HEK293 (cell line): ENCODE measurements at regions not wholly inside any gene's neighbourhood (a gene's known extent, or its start where the extent isn't known, plus 50 kb on each side); places are given as distances from the start of the nearest gene placed in this dataset.
"Not testable (repeated sequence)": the region's sequence is repeated elsewhere in the genome, so short reads cannot be mapped to it uniquely, and the experiment has no call there.

Source experiments
- CTCF ChIA-PET: fragments of 350-600 bp; formaldehyde crosslinking; extraction: SDS; loops from one replicate; lab custom pipeline; 2021; ENCODE audit warnings: antibody characterized with exemption; lab: Yijun Ruan, JAX
- POLR2A ChIA-PET: fragments of 300-600 bp; formaldehyde crosslinking; extraction: SDS; loops from one replicate; lab custom pipeline; 2020; ENCODE audit warnings: antibody characterized with exemption, inconsistent platforms; lab: Yijun Ruan, JAX
- H3K27ac ChIP-seq: fragments of 200-500 bp; sonication (Bioruptor generic); 2 replicates; pipeline ENCODE4 v1.5.1; 2014; ENCODE audit warnings: low read depth, low read length, control low read depth, inconsistent platforms; ENCODE audit errors: extremely low read depth
- H3K36me3 ChIP-seq, 2 experiments: fragments of 200-500 bp in 1 of 2; sonication (Bioruptor generic) in 1 of 2; 1 replicate in 1 of 2; 2 replicates in 1 of 2; pipeline ENCODE4 v1.5.1; 2014 to 2017; ENCODE audit warnings: inconsistent platforms in 2 of 2, low read length in 2 of 2; ENCODE audit not compliant: control insufficient read depth in 2 of 2, insufficient read depth in 1 of 2
- H3K4me1 ChIP-seq: fragments of 200-500 bp; sonication (Bioruptor generic); 2 replicates; pipeline ENCODE4 v1.5.1; 2014; ENCODE audit warnings: mild to moderate bottlenecking, low read length, inconsistent platforms; ENCODE audit not compliant: control insufficient read depth, insufficient read depth
- H3K4me3 ChIP-seq: 2 replicates; pipeline ENCODE4 v1.5.1; 2011; ENCODE audit warnings: low read depth, mild to moderate bottlenecking, control low read depth, low read length, moderate library complexity
- H3K9me3 ChIP-seq: fragments of 200-500 bp; sonication (Bioruptor generic); 2 replicates; pipeline ENCODE4 v1.5.1; 2014; ENCODE audit warnings: low read depth, low read length, inconsistent platforms; ENCODE audit not compliant: control insufficient read depth, insufficient read depth
- BCL11B ChIP-seq: fragments of 450-650 bp; formaldehyde crosslinking; IDR thresholded peaks from 2 replicates; pipeline ENCODE4 v1.5.1; 2016; ENCODE audit warnings: low read depth, missing biosample characterization, missing genetic modification characterization
- HOXA7 ChIP-seq: sonication (generic); formaldehyde crosslinking; IDR thresholded peaks from 2 replicates; pipeline ENCODE4 v1.8.1; 2022; ENCODE audit warnings: missing genetic modification reagents, borderline replicate concordance
- PRDM6 ChIP-seq: fragments of 450-650 bp; formaldehyde crosslinking; IDR thresholded peaks from 2 replicates; pipeline ENCODE4 v1.5.1; 2017; ENCODE audit warnings: missing biosample characterization, missing genetic modification characterization
- YY1 ChIP-seq: fragments of 450-650 bp; formaldehyde crosslinking; IDR thresholded peaks from 2 replicates; pipeline ENCODE4 v1.5.1; 2018; ENCODE audit warnings: missing biosample characterization, missing genetic modification characterization
- ZBTB44 ChIP-seq: fragments of 450-650 bp; IDR thresholded peaks from 2 replicates; pipeline ENCODE4 v1.5.1; 2018; ENCODE audit warnings: missing biosample characterization, mild to moderate bottlenecking, missing genetic modification characterization
- ZBTB48 ChIP-seq: fragments of 450-650 bp; formaldehyde crosslinking; IDR thresholded peaks from 2 replicates; pipeline ENCODE4 v1.5.1; 2016; ENCODE audit warnings: missing biosample characterization, missing genetic modification characterization
- ZEB2 ChIP-seq: fragments of 450-650 bp; formaldehyde crosslinking; IDR thresholded peaks from 2 replicates; pipeline ENCODE4 v1.5.1; 2016; ENCODE audit warnings: missing biosample characterization, missing genetic modification characterization
- ZIC2 ChIP-seq: fragments of 450-650 bp; formaldehyde crosslinking; IDR thresholded peaks from 2 replicates; pipeline ENCODE4 v1.5.1; 2016; ENCODE audit warnings: missing biosample characterization, missing genetic modification characterization
- ZNF140 ChIP-seq: fragments of 450-650 bp; formaldehyde crosslinking; IDR thresholded peaks from 2 replicates; pipeline ENCODE4 v1.5.1; 2016; ENCODE audit warnings: missing biosample characterization, missing genetic modification characterization
- ZNF221 ChIP-seq: fragments of 450-650 bp; formaldehyde crosslinking; IDR thresholded peaks from 2 replicates; pipeline ENCODE4 v1.5.1; 2017; ENCODE audit warnings: missing biosample characterization, missing genetic modification characterization, borderline replicate concordance
- ZNF248 ChIP-seq: fragments of 450-650 bp; formaldehyde crosslinking; IDR thresholded peaks from 2 replicates; pipeline ENCODE4 v1.5.1; 2017; ENCODE audit warnings: missing biosample characterization, missing genetic modification characterization
- ZNF544 ChIP-seq: fragments of 450-650 bp; formaldehyde crosslinking; IDR thresholded peaks from 2 replicates; pipeline ENCODE4 v1.5.0; 2017; ENCODE audit warnings: missing biosample characterization, missing genetic modification characterization
- ZSCAN16 ChIP-seq: fragments of 450-650 bp; formaldehyde crosslinking; IDR thresholded peaks from 2 replicates; pipeline ENCODE4 v1.5.1; 2016; ENCODE audit warnings: missing biosample characterization, missing genetic modification characterization
- TF ChIP-seq, protein P1 (sequence below): fragments of 450-650 bp; formaldehyde crosslinking; IDR thresholded peaks from 2 replicates; pipeline ENCODE4 v1.5.1; 2016; ENCODE audit warnings: missing biosample characterization, missing genetic modification characterization
- TF ChIP-seq, protein P2 (sequence below): fragments of 450-650 bp; formaldehyde crosslinking; IDR thresholded peaks from 2 replicates; pipeline ENCODE4 v1.5.1; 2016; ENCODE audit warnings: missing biosample characterization, missing genetic modification characterization

DNA sequence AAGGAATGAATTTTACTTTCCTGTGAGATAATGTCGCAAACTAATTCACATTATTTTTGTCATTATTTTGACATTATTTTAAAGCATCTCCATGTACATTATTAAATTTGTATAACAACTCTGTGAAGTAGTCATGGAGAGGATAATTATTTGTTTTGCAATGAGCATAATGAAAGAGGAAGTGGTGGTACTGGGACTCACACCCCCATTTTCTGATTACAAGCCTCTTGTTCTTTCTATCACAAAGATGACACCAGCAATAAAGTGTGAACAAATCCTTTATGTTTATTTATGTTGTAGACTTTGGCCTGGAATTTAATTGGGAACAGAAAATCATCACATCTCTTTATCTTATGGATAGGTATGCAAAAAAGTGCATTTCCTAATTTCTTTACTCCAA is 522.6 kb downstream of the TMEM135 start:
- Histone ChIP-seq H3K4me1 (no peaks in the 10 kb centered on the region), H3K36me3 (no peaks in the 10 kb centered on the region), H3K27ac (no peak overlapping the region), H3K9me3 (no peaks in the 10 kb centered on the region), H3K4me3 (no peak overlapping the region)
- no peak for TF ChIP-seq BCL11B (tag by site-specific recombination)
- no peak for TF ChIP-seq ZNF544 (tag by site-specific recombination)
- TF ChIP-seq ZNF140 (tag by site-specific recombination): no peak
- TF ChIP-seq ZBTB44 (tag by site-specific recombination): no peak
- TF ChIP-seq PRDM6 (tag by site-specific recombination): no peak
- TF ChIP-seq ZNF248 (tag by site-specific recombination): no peak
- no peak for TF ChIP-seq ZSCAN16 (tag by site-specific recombination)
- TF ChIP-seq, protein P1, sequence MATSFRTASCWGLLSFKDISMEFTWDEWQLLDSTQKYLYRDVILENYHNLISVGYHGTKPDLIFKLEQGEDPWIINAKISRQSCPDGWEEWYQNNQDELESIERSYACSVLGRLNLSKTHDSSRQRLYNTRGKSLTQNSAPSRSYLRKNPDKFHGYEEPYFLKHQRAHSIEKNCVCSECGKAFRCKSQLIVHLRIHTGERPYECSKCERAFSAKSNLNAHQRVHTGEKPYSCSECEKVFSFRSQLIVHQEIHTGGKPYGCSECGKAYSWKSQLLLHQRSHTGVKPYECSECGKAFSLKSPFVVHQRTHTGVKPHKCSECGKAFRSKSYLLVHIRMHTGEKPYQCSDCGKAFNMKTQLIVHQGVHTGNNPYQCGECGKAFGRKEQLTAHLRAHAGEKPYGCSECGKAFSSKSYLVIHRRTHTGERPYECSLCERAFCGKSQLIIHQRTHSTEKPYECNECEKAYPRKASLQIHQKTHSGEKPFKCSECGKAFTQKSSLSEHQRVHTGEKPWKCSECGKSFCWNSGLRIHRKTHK (tag by site-specific recombination): no peak
- TF ChIP-seq ZEB2: no peak
- no peak for TF ChIP-seq ZBTB48
- TF ChIP-seq ZIC2 (tag by site-specific recombination): no peak
- ChIA-PET POLR2A (no interaction called here), CTCF (no interaction called here)

- H3K4me3 ChIP-seq, CTCF ChIA-PET, POLR2A ChIA-PET, H3K36me3 ChIP-seq, H3K4me1 ChIP-seq, H3K9me3 ChIP-seq, H3K27ac ChIP-seq: not testable (repeated sequence)
These were observed 522.1 kb downstream of the TMEM135 start for GRCh38 chr11:87559852-87560251.

DNA sequence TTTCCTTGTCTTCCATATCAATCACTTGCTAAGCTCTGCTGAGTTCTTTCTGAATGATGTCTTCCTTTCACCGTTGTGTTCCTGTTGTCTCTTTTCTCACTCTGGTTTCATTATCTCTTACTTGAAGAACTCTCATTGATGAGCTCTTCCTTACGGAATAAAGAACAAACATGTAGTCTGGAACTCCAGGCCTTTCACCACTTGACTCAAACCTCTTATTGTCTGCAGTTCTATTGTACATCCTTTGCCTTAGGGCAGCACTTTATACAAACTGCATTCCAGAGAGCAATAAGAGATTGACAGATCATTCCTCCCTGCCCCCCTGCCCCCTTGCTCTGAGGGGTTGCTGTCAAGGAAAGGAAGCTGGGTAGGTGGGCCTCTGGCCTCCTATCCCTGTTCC is 517.4 kb downstream of the TMEM135 start:
- no peak overlapping the region for H3K4me3 ChIP-seq
- no peaks in the 10 kb centered on the region for H3K9me3 ChIP-seq
- ChIA-PET POLR2A (no interaction called here), CTCF (interaction anchor here (0.7 kb wide), 1 partner anchor 29 kb away, joined by 4 read pairs; no protein-coding TSS in a partner anchor)
- H3K4me1 ChIP-seq: no peaks in the 10 kb centered on the region
- TF ChIP-seq HOXA7 (CRISPR knock-in tag): no peak
- no peak for TF ChIP-seq YY1 (tag by site-specific recombination)
- no peak for TF ChIP-seq ZNF221 (tag by site-specific recombination)
- TF ChIP-seq, protein P2, sequence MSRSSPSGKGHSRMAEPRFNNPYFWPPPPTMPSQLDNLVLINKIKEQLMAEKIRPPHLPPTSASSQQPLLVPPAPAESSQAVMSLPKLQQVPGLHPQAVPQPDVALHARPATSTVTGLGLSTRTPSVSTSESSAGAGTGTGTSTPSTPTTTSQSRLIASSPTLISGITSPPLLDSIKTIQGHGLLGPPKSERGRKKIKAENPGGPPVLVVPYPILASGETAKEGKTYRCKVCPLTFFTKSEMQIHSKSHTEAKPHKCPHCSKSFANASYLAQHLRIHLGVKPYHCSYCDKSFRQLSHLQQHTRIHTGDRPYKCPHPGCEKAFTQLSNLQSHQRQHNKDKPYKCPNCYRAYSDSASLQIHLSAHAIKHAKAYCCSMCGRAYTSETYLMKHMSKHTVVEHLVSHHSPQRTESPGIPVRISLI (tag by site-specific recombination): no peak
- H3K36me3 ChIP-seq: no peaks in the 10 kb centered on the region
- H3K27ac ChIP-seq: no peak overlapping the region
